NCI-H1092 (cell line): ENCODE measurements at regions not wholly inside any gene's neighbourhood (a gene's known extent, or its start where the extent isn't known, plus 50 kb on each side); places are given as distances from the start of the nearest gene placed in this dataset.

ENCODE experiments used
- DNase-seq: peaks from one replicate; lab custom pipeline; 2025; lab: John Stamatoyannopoulos, UW

DNA sequence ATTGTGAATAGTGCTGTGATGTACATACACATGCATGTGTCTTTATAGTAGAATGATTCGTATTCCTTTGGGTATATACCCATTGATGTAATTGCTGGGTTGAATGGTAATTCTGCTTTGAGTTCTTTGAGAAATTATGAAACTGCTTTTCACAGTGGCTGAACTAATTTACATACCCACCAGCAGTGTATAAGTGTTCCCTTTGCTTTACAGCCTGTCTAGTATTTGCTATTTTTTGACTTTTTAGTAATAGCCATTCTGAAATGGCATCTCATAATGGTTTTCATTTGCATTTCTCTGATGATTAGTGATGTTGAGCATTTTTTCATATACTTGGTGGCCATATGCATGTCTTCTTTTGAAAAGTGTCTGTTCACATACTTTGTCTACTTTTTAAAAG lies 54.5 kb upstream of the FAM78B start:
- no peak for DNase-seq

DNA sequence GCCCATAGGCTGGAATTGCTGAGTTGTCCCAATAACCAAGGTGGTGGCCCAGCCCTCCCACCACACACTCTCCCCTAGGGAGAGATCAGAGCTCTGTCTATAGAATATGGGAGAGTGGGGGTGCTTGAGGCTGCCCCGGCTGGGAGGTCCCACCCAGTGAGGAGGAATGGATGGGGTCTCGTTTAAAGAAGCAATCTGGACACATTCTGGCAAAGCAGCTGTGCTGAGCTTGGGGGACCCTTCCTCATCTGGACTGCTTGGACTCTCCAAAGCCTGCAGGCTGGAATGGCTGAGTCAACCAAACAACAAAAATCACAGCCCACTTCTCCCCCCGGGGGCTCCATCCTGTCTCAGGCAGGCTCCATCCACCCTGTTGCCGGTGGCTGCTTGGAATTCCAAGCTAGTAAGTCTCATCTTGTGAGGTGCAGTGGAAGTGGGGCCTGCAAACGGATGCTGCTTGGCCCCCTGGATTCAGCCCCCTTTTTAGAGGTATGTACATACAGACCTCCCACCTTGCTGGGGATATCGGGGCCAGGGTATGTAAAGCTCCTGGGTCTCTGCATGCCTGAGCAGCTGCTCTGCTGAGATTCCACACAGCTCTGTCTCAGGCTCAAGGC lies 67.1 kb upstream of the FAM78B start:
- no peak for DNase-seq

DNA sequence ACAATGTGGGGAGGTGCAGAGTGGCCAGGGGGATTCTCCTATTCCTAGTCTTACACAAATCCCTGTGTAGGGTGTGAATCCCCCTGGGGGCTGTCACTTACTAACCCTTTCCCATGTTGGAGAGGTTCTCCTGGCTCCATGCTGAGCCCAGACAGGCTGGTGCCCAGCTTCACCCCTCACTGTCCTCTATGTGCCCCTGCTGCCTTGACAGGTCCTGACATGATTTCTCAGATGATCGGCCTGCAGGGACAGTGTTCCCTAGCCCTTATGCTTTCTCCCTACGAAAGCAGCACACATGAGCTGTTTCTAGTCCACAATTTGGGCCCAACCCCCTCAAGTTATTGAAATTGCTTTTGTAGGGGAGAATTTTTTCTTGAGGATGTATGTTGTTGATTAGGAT lies 68.9 kb upstream of the FAM78B start:
- no peak for DNase-seq

DNA sequence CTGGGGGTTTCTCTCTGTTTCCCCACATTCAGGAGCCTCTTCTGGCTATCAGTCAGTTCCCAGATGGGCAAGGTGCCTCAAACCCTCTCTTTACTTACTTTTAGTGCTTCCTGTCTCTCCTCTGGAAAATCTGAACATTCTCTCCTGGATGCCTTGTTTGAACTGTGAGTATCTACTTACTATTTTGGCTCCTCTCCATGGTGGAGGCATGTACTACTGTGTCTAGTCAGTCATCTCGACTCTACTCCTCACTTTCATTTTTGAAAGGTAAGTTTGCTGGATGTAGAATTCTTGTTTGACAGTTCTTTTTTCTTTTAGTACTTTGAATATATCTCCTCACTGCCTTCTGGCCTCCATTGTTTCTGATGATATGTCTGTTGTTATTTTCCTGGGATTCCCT lies 70.9 kb upstream of the FAM78B start:
- DNase-seq = no peak

DNA sequence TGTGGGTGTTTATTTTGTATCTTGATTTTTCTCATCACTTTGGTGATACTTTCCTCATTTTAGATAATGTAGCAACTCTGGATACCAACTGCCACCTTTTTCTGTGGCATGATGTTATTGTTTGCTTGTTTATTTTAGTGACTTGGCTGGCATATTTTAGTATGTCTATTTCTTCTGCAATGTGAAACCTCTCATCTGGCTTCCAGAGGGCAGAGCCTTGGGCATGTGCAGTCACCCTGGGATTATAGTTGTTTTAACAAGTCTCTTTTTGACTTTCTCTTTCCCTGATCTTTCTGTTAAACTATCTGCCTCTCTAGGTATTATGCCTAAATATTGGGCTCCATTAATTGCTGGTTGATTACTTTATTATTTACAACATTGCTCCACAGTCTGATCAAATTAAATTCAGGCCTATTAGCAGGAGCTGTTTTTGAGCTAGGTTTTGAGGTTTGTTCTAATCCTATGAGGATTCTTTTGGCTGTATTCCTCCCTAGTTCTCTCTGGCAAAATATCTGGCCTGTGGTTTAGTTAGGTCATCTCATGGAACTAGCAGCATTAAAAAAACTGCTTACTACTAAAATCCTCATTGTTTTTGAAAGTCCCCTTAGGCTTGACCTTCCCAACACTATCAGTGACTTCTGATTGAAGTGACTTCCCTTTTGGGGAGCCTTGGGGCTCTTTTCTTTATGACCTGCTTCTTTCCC lies 86.4 kb upstream of the FAM78B start:
- DNase-seq = no peak

DNA sequence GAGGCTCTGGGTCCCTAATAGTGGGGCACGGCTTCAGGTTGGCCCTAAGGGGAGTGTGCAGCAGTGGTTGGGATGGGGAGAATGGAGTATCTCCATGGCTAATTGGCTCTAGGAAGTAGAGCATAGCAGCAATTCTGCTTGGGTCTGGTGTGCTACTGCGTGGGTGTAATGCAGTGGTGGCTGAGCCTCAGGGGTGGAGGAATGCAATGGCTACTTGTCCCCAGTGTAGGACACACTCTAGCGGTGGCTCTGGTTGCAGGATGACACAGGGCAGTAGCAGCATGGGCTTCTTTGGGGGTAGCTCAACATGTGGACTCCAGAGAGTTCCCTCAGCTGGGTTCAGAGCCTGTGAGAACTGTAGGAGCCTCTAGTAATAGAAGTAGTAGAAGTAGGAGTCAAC lies 91.2 kb upstream of the FAM78B start:
- no peak for DNase-seq

DNA sequence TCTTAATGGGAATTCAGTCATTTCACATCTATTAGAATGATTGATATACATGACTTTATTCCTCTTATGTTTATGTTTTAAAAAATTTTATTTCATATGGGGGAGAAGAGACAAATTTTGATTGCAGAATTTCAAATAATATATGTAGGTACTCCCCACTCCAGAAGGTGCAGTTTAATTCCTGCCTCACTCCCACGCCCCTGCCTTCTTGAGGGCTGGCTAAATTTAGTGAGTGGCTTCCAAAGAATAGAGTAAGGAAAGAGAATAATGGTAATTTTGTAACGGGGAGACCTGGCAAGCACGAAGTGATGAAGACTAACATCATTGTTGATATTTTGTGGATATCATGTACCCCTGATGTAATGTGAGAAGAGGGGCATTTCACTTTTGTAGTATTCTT lies 94.7 kb upstream of the FAM78B start:
- no peak for DNase-seq

DNA sequence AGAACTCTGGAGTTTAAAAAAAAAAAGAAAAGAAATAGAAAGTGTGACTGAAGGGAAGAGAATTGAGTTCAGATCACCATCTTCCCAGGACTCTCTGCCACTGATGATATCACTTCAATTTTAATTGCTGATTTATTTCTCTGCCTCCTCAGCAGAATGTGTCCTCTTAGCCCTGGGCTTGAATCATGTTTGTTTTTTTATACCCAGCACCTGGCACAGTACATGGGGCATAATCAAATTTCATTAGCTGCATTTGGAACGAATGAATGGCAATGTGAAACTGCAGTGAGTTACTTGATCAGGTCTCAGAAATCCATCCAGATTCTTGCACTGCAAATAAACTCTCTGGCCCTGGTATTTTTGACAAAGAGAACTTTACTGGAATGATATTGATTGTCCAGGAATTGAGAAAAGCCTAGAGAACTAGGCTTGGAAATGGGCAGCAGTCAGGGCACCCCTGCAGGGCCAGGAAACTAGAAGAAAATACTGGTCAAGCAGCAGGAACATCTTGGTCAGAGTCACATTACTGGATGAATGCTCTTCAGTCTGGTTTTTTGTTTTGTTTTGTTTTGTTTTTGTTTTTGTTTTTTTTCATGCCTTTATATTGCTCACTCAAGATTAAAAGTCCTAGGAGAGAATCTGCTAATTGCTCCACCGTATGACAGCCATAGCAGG lies 103.8 kb upstream of the FAM78B start:
- no peak for DNase-seq

DNA sequence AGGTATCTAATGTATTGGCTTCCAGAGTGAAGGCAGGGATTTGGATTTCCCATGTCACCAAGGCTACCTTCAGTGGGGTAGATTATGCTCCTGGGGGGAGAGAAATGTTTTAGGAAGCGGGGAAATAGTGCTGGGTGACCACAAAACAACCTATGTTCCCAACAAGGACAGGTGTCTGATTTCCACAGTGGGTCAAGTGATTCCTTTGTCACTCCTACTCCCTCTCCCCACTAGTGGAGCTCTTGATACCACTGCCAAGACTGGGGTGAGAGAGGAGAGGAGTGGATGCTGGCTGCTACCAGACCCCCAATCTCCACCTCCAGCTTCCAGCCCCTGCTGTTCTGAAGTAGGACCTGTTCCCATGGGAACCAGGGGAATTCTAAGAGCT lies 104.3 kb upstream of the FAM78B start:
- no peak for DNase-seq

DNA sequence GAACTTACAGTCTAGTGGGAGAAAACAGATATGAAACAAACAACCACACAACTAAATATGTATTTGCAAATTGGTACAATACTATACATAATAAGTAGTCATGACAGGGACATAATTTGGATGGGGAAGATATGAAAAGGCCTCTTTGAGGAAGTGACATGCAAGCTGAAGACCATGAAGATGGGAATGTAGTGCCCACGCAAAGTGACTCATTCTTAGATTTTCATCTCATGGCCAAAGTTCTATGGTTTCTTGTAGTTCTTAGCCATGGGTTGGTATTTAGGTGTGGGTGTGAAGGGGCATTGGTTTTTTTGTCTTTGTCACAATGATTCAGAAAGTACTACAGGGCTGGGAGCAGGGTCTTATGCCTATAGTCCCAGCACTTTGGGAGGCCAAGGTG lies 105.4 kb upstream of the FAM78B start:
- no peak for DNase-seq

DNA sequence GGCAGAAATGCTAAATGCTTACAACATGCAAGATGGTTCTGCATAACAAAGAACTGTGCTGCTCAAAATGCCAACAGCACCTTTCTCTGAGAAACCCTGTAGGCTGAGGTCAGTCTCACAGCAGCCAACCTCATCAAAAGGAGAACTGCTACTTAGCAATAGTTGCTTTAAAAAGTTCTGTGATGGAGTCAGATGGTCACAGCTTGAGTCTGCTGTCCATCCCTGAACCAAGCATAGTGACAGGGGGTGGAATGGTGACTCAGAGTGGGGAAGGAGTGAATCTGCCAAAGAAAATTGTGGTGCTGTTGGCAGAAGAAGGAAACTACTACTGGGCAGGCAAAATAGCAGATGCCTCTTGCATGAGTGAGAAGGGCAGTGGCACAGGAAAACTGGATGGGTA lies 106.0 kb upstream of the FAM78B start:
- DNase-seq = no peak

DNA sequence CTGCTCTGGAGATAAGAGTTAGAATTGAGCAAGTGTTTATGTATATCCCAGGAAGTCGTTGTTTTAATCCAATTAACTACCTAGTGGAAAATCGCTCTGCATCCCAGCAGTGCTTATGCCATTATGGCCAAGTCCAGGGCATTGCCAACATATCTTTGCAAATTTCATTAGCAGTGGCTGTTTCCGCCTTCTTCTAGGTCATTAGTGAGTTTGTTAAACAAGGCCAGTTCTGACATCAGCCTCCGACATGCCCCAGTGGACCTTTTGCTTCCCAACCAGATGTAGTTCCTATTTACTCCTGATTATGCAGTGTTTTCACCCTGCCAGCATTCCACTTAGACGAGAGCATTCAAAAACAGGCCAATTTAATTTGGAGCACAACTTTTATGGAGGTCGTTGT lies 106.8 kb upstream of the FAM78B start:
- no peak for DNase-seq

DNA sequence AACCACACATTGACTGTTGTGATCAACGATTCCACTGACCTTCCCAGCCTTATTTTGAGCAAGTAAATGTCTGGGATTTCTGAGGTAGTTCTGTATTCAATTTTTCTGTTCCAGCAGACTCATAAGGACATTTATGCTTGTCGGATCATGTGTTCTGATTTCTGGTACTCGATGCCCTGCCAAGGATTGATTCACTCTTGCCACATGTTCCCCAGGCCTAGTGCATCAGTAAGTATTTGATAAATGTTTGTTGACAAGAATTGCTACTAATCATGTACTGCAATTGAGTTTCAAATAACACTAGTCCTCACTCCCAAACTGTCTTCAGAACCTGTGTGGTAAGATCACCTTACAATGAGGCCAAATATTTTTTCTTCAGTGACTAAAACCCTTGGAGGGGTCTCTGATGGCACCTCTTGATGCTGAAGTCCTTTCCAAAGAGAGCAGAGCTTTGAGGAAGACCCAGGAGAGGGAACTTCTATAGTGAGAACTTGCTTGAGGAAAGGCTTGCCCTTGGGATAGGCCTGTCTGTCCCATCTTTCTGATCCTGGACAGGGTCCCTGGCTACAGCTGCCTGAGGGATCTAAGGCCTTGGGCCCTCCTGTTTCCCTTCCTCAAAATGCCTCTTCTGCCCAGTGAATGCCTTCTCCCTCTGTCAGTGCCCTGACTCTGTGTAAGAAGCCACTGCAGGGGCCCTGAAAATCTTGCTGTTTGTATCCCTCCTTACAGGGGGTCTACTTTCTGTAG lies 115.8 kb upstream of the FAM78B start:
- no peak for DNase-seq

DNA sequence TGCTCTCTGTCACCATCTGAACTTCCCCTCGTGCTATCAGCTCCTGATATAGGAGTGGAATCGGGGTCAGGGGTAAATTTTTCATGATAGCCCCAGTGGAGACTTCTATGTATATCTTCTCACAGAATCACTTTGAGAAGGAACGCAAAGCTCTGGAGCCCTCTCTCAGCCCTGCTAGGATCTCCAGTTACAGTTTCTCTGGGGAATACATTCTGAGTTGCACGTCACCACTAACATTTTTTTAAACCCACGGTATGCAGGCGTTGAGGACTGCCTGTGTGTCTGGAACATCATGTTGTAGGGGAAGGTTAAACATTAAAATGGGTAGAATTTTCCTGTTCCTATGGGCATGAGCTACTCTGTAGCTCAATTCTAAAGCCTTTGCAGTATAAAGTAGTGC lies 116.4 kb upstream of the FAM78B start:
- DNase-seq = no peak

DNA sequence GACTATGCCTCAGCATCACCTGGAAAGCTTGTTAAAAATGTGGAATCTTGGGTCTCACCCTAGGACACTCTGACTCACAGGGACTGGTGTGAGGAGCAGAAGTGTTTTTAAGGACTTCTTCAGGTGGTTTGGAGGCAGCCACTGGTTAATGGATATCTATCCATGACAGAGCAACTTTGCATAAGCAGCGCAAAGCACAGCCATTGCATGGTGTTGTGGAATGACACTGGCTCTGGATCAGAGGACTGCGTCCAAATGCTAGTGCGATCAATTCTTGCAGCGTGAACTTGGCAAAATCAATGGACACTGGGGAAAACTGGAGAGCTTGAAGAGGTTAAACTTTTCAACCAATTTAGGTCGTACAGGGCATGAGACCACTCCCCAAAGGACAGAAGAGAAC lies 116.8 kb upstream of the FAM78B start:
- DNase-seq = no peak

DNA sequence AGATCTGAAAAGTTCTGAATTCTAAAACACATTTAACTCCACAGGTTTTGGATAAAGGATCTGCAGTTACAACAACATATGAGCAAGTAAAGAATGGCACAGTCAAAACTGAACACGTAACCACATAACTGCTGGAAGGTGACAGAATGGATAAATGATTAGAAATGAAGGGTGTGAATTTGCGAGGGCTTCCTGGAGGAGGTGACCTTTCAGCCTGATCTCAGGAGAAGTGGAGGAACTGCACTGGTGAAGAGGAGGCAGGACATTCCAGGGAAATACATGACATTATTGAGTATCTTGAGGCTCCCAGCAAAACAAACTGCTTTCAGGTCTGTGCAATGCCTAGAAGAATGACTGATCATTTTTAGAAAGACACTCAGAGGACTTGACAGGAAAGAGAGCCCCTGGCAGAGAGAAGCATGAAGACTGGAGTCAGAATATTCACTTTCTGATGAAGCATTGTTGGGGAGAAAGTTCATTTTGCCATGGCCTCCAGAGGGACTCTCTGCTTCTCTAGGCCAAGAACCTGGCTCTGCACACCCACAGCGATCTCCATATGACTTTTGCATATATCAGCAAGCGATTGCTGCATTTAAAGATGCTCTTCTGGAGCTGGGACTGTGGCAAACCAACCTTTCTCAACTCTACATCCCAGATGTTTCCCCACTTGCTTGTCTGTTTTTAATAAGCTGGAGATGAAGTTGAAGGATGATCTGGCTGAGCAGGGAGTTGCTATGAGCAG lies 122.7 kb upstream of the FAM78B start:
- no peak for DNase-seq

DNA sequence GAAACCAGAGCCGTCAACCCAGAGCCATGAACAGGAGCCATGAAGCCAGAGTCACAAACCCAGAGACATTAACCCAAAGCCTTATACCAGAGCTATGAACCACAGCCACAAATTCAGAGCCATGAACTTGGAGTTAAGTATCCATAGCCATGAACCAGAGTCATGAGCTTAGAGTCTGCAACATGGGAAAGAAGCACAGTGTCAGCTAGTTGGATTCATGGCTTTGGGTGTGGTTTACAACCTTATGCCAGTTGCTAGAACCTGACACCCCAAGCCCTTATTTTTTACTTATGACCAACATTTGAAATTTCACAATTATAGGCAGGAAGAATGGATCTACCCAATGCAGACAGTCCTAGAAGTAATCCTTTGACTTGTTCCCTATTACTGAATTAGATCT lies 128.9 kb upstream of the FAM78B start:
- DNase-seq = no peak

DNA sequence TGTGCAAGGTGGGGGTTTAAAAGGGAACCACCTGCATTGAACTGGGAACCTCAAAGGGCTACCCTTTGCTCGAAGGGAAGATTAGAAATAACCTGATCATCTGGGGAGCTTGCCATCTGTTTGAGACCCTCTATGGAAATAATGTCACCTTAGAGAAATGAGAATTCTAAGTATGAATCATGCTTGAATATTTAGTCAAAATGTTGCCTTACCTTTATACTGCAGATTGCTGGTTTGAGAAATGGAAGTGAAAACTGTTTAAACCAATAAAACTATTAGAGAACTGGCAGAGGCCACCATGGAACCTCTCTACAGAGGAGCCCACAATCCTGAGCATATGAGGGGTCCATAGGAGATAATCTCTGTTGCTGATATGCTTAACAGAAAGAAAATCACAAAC lies 131.2 kb upstream of the FAM78B start:
- no peak for DNase-seq

DNA sequence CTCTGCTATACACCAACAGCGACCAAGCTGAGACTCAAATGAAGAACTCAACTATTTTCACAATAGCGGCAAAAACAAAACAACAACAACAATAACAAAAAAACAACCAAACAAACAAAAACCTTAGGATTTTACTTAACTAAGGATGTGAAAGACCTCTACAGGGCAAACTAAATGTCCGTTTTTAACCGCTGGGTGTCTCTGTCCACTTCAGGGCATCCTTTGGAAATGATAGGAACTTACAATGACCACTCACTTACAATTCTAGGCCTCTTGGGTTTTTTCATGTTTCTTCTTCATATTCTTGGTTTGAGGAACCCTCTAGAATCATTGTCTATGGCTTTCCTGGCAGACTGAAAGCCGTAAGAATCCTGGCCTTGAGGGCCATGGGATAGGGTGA lies 134.0 kb upstream of the FAM78B start:
- DNase-seq = no peak

DNA sequence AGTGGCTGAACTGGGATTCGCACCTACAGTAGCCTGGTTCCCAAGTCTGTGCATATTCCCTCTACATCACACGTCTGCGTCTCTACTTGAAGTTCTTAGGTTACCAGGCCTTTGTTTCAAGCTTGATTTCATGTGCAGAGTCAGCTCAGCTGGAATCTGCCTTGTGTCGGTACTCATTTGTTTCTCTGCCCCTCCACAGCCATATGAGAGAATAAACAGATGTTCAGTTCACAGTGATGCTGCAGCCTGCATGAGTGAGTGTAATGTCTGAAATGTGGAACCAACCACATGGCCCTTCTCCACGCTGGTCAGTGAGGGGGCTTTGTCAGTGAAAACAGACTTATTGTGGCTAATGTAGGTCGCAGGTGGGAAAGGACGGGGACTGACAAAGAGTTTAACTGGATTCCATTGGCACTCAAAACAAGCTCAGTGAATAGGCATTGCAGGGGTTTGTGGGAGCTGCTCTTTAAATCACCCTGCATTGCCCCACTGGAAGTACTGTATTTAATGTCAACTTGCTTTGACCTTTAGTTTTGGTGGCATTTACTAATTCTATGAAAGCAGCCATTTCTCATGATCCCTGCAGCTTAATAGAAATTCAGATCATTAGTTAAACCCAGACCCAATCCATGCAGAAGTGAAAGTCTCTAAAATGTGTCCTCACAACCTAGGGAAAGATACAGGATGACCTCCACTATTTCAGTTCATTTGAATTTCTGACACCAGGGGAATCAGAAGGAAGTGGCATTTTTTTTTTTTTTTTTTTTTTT lies 136.4 kb upstream of the FAM78B start:
- no peak for DNase-seq

DNA sequence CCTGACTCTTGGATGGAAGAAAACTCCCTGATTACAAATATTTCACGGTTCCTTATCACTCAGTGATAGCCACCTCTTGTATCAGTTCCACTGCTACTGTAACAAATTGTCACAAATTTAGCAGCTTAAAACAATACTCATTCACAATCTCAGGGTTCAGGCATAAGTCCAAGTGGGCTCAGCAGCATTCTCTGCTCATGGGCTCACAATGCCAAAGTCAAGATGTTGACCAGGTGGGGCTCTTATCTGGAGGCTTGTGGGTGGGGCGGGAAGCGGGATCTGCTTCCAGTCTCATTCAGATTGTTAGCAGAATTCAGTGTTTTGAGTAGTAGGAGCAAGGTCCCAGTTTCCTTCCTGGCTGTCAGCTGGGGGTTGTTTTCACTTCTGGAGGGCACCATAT lies 137.3 kb upstream of the FAM78B start:
- DNase-seq = no peak

DNA sequence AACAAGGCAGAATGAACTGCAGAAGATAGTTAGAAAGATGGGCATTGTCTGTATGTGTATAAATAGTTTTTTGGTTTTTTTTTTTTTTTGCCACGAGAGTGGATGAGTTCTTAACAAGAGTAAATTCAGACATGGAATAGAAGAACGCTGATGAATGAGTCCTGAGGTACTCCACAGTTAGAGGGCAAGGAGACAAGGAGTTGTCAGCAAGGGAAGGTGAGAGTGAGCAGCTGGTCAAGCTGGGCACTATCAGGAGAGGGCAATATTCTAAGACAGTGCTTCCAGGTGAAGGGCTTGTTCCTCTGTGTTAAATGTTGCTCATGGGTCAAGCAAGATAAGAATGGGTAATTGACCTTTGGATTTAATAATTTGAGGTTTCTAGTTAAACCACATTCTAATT lies 138.6 kb upstream of the FAM78B start:
- DNase-seq = no peak
